Mucosa of descending colon (tissue), 3 donors: ENCODE measurements at regions not wholly inside any gene's neighbourhood (a gene's known extent, or its start where the extent isn't known, plus 50 kb on each side); places are given as distances from the start of the nearest gene placed in this dataset.

Experiments
- ATAC-seq: fragments of 200-7000 bp; cut with Tn5 transposase; one replicate; pipeline ENCODE4 v1.9.1; 2020; ENCODE audit warnings: mild to moderate bottlenecking, moderate library complexity
- DNase-seq, 3 donors: peaks; one replicate each; pipeline ENCODE4 v3.0.0-alpha.2; 2020
- H3K36me3 ChIP-seq: fragments of 200-600 bp; one replicate; pipeline ENCODE4 v1.8.0; 2021; ENCODE audit warnings: low read depth, mild to moderate bottlenecking
- H3K4me1 ChIP-seq: fragments of 200-600 bp; one replicate; pipeline ENCODE4 v1.8.0; 2021; ENCODE audit warnings: low read depth, mild to moderate bottlenecking
- H3K4me3 ChIP-seq: fragments of 200-600 bp; one replicate; pipeline ENCODE4 v1.8.0; 2021; ENCODE audit warnings: mild to moderate bottlenecking
- H3K9me3 ChIP-seq: fragments of 200-600 bp; one replicate; pipeline ENCODE4 v1.8.0; 2021; ENCODE audit warnings: mild to moderate bottlenecking
- CTCF ChIP-seq: fragments of 200-600 bp; IDR thresholded peaks from one replicate; pipeline ENCODE4 v1.8.0; 2022; ENCODE audit warnings: antibody characterized with exemption, mild to moderate bottlenecking
- intact Hi-C, 2 donors: fragments of 100-400 bp; cut with DNase I in 1 of 2; cut with micrococcal nuclease in 1 of 2; formaldehyde crosslinking; loops; one replicate each; pipeline versions ENCODE4 v1.11.0 to v1.11.1; 2022; cut with DNase I, micrococcal nuclease
- donor health status: DM: no; HTN: no; CAD: no; lungs with moderate emphysema.
- donor health status: DM: no; HTN: no; CAD: no.
- donor health status: DM: no; HTN: yes; CAD: no.

GRCh38 chr18:42520138-42520537 lies 565.1 kb downstream of the PIK3C3 start:
- no peaks in the 10 kb centered on the region for H3K9me3 ChIP-seq
- TF ChIP-seq CTCF = no peak
- H3K36me3 ChIP-seq = no peaks in the 10 kb centered on the region
- no peak overlapping the region for H3K4me3 ChIP-seq
- H3K4me1 ChIP-seq = no peaks in the 10 kb centered on the region
- DNase-seq (no peak), ATAC-seq (peak; percentile 35)
- intact Hi-C loops = no loop called here

DNA sequence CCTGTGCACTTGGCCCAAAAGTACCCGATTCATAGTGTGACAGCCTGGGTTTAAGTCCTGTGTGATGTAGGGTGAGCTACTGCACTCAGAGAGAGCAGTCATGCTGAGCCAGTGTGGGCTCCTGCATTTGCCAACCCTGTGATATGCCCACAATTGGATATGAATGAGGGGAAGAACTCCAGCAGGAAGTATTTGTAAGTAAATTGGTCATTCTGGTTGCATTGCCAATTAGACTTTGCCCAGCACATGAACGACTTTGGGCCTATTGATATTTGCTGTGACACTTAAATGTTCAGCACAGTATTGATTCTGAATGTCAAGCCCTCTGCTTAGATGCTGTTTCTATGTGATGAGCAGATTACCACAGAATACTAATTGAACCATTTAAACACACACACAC lies 570.9 kb downstream of the PIK3C3 start:
- Histone ChIP-seq H3K4me1 (no peaks in the 10 kb centered on the region), H3K36me3 (no peaks in the 10 kb centered on the region), H3K4me3 (no peak overlapping the region), H3K9me3 (no peaks in the 10 kb centered on the region)
- TF ChIP-seq CTCF = no peak
- DNase-seq (peak in 2 of 3 donors; percentile 21 to 43), ATAC-seq (peak; percentile 73)
- intact Hi-C loops = no loop called here

DNA sequence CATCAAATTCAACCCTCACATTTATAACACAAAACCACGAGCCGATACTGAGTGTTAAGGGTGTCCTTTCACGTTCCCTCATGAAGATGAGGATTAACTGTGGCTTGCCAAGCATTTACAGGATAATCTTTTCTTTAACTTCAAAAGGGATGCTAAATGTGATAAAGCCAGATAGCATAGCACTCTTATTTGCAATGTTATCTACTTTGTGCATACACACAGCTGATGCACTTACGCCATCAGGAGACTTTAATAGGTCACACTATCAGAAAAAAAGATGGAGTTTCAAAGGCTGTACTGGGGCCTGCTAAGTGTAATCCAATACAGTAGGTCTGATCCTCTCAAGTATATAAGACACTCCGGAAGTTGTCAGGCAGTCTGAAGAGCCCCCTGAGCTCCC lies 572.7 kb downstream of the PIK3C3 start:
- no peak for TF ChIP-seq CTCF
- H3K4me3 ChIP-seq = no peak overlapping the region
- H3K4me1 ChIP-seq = no peaks in the 10 kb centered on the region
- intact Hi-C loops = no loop called here
- H3K36me3 ChIP-seq = no peaks in the 10 kb centered on the region
- DNase-seq (no peak), ATAC-seq (no peak)
- no peaks in the 10 kb centered on the region for H3K9me3 ChIP-seq

DNA sequence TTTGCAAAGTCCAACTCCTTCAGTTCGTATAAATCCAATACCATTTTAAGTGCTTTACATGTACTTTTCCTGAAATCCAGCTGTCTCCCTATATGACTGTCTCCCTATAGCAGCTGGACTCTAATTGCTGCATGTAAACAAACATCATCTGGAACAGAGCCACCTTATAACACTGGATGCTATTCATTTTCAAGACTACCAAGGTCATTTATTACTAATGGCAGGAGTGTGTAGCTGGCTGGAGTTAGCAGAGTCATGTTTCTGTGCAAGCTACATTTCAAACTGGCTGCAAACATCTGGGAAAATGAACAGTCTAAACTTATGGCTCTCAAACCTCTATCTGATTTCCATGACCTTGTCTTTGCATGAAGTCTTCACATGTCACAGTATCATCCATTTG lies 575.2 kb downstream of the PIK3C3 start:
- no peaks in the 10 kb centered on the region for H3K36me3 ChIP-seq
- intact Hi-C loops = no loop called here
- TF ChIP-seq CTCF = no peak
- H3K4me3 ChIP-seq = no peak overlapping the region
- H3K9me3 ChIP-seq = no peaks in the 10 kb centered on the region
- ATAC-seq = no peak
- no peak for DNase-seq
- no peaks in the 10 kb centered on the region for H3K4me1 ChIP-seq

DNA sequence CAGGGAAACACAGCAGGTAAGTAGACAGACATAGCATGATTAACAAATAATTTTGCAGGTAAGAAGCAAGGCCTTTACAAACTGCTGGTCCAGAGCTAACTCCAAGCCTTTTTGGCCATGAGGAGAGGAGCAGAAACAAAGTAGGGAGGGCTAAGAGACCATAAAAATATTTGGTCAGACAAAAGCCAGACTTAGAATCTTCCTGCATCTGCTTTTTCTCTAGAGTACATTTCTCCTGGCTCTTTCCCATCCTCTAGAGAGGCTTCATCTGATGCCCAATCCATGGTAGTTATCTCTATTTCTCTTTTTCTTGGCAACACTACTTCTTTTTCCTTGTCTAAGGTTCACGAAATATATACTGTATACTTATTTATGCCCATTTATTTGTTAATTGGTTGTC lies 577.1 kb downstream of the PIK3C3 start:
- Histone ChIP-seq H3K9me3 (no peaks in the 10 kb centered on the region), H3K4me1 (no peaks in the 10 kb centered on the region), H3K4me3 (no peak overlapping the region), H3K36me3 (no peaks in the 10 kb centered on the region)
- no peak for ATAC-seq
- no peak for TF ChIP-seq CTCF
- DNase-seq = no peak
- intact Hi-C loops = no loop called here

- Histone ChIP-seq H3K9me3 (no peaks in the 10 kb centered on the region), H3K36me3 (no peaks in the 10 kb centered on the region), H3K4me1 (no peaks in the 10 kb centered on the region), H3K4me3 (no peak overlapping the region)
- no peak for TF ChIP-seq CTCF
- no peak for DNase-seq
- intact Hi-C loops = no loop called here
- no peak for ATAC-seq
Measured at GRCh38 chr18:42533009-42533575, 578.1 kb downstream of the PIK3C3 start.
